PC-9 (cell line): ENCODE measurements at regions not wholly inside any gene's neighbourhood (a gene's known extent, or its start where the extent isn't known, plus 50 kb on each side); places are given as distances from the start of the nearest gene placed in this dataset.

Experiments used
- BruUV-seq: library from RNA; stranded (reverse); fragments of 400-500 nt; replicated peaks from 2 replicates; lab custom pipeline; 2021; lab: Mats Ljungman, UMichigan
- CTCF ChIA-PET: fragments of 300-600 bp; sonication (Branson Sonifier 250); formaldehyde crosslinking; loops from one replicate; lab custom pipeline; 2022; ENCODE audit warnings: antibody characterized with exemption; lab: Charles Lee
- POLR2A ChIA-PET: fragments of 300-600 bp; sonication (Branson Sonifier 250); formaldehyde crosslinking; loops from one replicate; lab custom pipeline; 2022; ENCODE audit warnings: antibody characterized with exemption; ENCODE audit not compliant: unreplicated experiment; lab: Charles Lee
- DNase-seq, 2 experiments: peaks; one replicate each; pipeline versions ENCODE4 v3.0.0 to v3.0.0-alpha.2; 2015 to 2022; ENCODE audit warnings: mixed read lengths in 1 of 2
- H2AFZ ChIP-seq: fragments of 200-600 bp; sonication (generic); 2 replicates; pipeline ENCODE4 v1.8.1; 2017; ENCODE audit warnings: antibody characterized with exemption
- H3F3A ChIP-seq: fragments of 200-600 bp; sonication (generic); 2 replicates; pipeline ENCODE4 v1.8.1; 2017; ENCODE audit warnings: antibody characterized with exemption, mild to moderate bottlenecking, low read depth; ENCODE audit not compliant: insufficient read depth
- H3K27ac ChIP-seq: fragments of 200-600 bp; sonication (generic); 2 replicates; pipeline ENCODE4 v1.6.1; 2016; ENCODE audit warnings: mixed run types
- H3K27me3 ChIP-seq: fragments of 200-600 bp; sonication (generic); 2 replicates; pipeline ENCODE4 v1.6.1; 2016; ENCODE audit warnings: low read depth, mixed run types; ENCODE audit not compliant: insufficient read depth
- H3K36me3 ChIP-seq: fragments of 200-600 bp; sonication (generic); 2 replicates; pipeline ENCODE4 v1.6.1; 2016; ENCODE audit warnings: low read depth, mixed run types
- H3K4me1 ChIP-seq: fragments of 200-600 bp; sonication (generic); replicated peaks from 2 replicates; pipeline ENCODE4 v1.6.1; 2016; ENCODE audit warnings: mixed run types; ENCODE audit not compliant: insufficient read depth
- H3K4me2 ChIP-seq: fragments of 200-600 bp; sonication (generic); 2 replicates; pipeline ENCODE4 v1.6.1; 2017; ENCODE audit warnings: mixed run types
- H3K4me3 ChIP-seq: fragments of 200-600 bp; sonication (generic); 2 replicates; pipeline ENCODE4 v1.6.1; 2016; ENCODE audit warnings: mixed run types
- H3K79me2 ChIP-seq: fragments of 200-600 bp; sonication (generic); 2 replicates; pipeline ENCODE4 v1.6.1; 2017; ENCODE audit warnings: low read depth, mixed run types
- H3K9me2 ChIP-seq: fragments of 200-600 bp; sonication (generic); 2 replicates; pipeline ENCODE4 v1.8.1; 2017; ENCODE audit warnings: mild to moderate bottlenecking; ENCODE audit not compliant: insufficient read depth
- H3K9me3 ChIP-seq: fragments of 200-600 bp; sonication (generic); 2 replicates; pipeline ENCODE4 v1.8.1; 2016; ENCODE audit warnings: low read depth; ENCODE audit not compliant: insufficient read depth
- H4K20me1 ChIP-seq: fragments of 200-600 bp; sonication (generic); 2 replicates; pipeline ENCODE4 v1.8.1; 2017; ENCODE audit not compliant: insufficient read depth
- EZH2 ChIP-seq: fragments of 200-600 bp; sonication (generic); IDR thresholded peaks from 2 replicates; pipeline ENCODE4 v1.8.0; 2017; ENCODE audit warnings: antibody characterized with exemption, low read depth
- intact Hi-C: fragments of 100-400 bp; cut with micrococcal nuclease; formaldehyde crosslinking; loops from one replicate; pipeline ENCODE4 v1.10.0; 2022; ENCODE audit not compliant: unreplicated experiment
- TF ChIP-seq, protein P1 (sequence below): fragments of 200-600 bp; sonication (generic); conservative IDR thresholded peaks from 2 replicates; pipeline ENCODE4 v1.6.1; 2017; ENCODE audit warnings: mixed run types, antibody characterized with exemption, mild to moderate bottlenecking, moderate library complexity

DNA sequence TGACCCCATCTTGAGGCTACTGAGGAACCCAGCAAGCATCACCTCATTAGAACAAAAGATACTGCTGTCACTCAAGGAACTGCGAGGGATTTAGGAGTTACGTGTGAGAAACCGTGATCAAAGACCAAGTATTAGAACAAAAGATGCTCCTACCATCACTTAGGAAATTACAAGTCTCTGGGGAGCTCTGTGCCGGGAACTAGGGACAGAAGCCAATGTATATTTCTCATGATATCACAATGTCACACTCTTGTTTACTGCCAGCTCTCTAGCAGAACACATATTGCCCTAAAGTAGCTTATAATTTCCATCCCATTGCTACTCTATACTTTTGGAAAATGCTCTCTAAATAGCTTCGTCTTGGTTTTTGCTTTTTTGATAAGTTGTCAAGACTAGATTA lies 214.5 kb downstream of the HS3ST3A1 start:
- CTCF ChIA-PET: no interaction called here
- Histone ChIP-seq H3K27me3 (no peaks in the 10 kb centered on the region), H3K4me3 (no peak overlapping the region), H3K4me1 (no peaks in the 10 kb centered on the region), H2AFZ (no peak overlapping the region), H3K9me3 (no peaks in the 10 kb centered on the region), H3K79me2 (no peaks in the 10 kb centered on the region), H3K9me2 (no peaks in the 10 kb centered on the region), H3K27ac (no peak overlapping the region), H3K36me3 (no peaks in the 10 kb centered on the region), H3F3A (no peaks in the 10 kb centered on the region), H4K20me1 (no peaks in the 10 kb centered on the region), H3K4me2 (no peak overlapping the region)
- no TSS peak for BruUV-seq
- POLR2A ChIA-PET: no interaction called here
- no peak for TF ChIP-seq EZH2
- TF ChIP-seq, protein P1, sequence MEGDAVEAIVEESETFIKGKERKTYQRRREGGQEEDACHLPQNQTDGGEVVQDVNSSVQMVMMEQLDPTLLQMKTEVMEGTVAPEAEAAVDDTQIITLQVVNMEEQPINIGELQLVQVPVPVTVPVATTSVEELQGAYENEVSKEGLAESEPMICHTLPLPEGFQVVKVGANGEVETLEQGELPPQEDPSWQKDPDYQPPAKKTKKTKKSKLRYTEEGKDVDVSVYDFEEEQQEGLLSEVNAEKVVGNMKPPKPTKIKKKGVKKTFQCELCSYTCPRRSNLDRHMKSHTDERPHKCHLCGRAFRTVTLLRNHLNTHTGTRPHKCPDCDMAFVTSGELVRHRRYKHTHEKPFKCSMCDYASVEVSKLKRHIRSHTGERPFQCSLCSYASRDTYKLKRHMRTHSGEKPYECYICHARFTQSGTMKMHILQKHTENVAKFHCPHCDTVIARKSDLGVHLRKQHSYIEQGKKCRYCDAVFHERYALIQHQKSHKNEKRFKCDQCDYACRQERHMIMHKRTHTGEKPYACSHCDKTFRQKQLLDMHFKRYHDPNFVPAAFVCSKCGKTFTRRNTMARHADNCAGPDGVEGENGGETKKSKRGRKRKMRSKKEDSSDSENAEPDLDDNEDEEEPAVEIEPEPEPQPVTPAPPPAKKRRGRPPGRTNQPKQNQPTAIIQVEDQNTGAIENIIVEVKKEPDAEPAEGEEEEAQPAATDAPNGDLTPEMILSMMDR: no peak
- intact Hi-C loops: no loop called here
- no peak for DNase-seq

DNA sequence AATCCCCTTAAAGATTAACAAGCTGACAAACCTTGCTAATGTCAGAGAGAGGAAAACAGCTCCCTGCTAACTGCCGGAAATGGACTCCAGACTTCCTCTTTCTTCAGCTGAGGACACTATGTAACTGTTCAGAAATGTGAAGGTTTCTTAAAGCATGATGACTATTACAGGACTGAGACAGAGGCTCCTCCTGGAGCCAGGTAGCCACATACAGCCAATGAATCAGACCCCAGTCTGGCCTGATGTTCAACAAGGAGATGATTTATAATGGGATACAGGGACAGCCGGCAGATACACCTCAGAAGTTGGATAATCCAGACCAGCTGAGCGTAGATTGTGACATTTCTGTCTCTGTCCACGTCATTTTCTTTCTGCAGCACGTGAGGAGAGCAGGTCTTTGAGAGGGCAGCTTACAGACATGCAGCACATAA lies 216.2 kb downstream of the HS3ST3A1 start:
- POLR2A ChIA-PET: no interaction called here
- Histone ChIP-seq H2AFZ (no peak overlapping the region), H3K27me3 (no peaks in the 10 kb centered on the region), H3K4me1 (no peaks in the 10 kb centered on the region), H3K36me3 (no peaks in the 10 kb centered on the region), H4K20me1 (no peaks in the 10 kb centered on the region), H3K79me2 (no peaks in the 10 kb centered on the region), H3F3A (no peaks in the 10 kb centered on the region), H3K9me2 (no peaks in the 10 kb centered on the region), H3K4me3 (no peak overlapping the region), H3K4me2 (no peak overlapping the region), H3K27ac (no peak overlapping the region), H3K9me3 (no peaks in the 10 kb centered on the region)
- TF ChIP-seq, protein P1: no peak
- no peak for TF ChIP-seq EZH2
- DNase-seq: no peak
- BruUV-seq: no TSS peak
- CTCF ChIA-PET: no interaction called here
- intact Hi-C loops: no loop called here

DNA sequence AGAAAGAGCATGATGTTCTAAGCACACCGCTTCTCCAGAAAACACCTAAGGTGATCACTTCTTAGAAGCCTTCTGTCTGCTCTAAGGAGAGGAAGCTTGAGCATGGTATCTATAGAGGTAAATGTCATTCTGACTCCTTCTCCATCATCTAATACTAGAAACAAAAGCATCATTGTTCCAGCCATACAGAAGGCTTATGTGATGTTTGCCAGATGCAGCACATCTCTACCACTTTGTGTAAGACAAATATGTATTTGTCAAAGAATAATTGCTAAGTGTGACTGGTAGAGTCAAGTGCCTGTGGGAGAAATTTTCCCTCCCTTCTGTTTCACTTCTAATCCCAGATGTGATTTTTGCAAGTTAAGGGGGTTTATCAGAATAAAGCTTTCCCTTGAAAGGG lies 217.1 kb downstream of the HS3ST3A1 start:
- no peak for DNase-seq

More for the DNA sequence above, 217.1 kb downstream of the HS3ST3A1 start:
- BruUV-seq: no TSS peak
- H3K27me3 ChIP-seq: no peaks in the 10 kb centered on the region
- no peak overlapping the region for H3K4me3 ChIP-seq
- no peak overlapping the region for H3K4me2 ChIP-seq
- no peaks in the 10 kb centered on the region for H3K36me3 ChIP-seq
- H3F3A ChIP-seq: no peaks in the 10 kb centered on the region
- no peak overlapping the region for H3K27ac ChIP-seq
- no peak for TF ChIP-seq EZH2
- TF ChIP-seq, protein P1: no peak
- ChIA-PET CTCF (no interaction called here), POLR2A (interaction anchor here (0.6 kb wide), 1 partner anchor 10 kb away, joined by 3 read pairs; no protein-coding TSS in a partner anchor)
- no peak overlapping the region for H2AFZ ChIP-seq
- H3K79me2 ChIP-seq: no peaks in the 10 kb centered on the region
- no peaks in the 10 kb centered on the region for H4K20me1 ChIP-seq
- H3K4me1 ChIP-seq: no peaks in the 10 kb centered on the region
- H3K9me3 ChIP-seq: no peaks in the 10 kb centered on the region
- no peaks in the 10 kb centered on the region for H3K9me2 ChIP-seq
- intact Hi-C loops: no loop called here
